Activated CD8-positive, alpha-beta memory T cell treated with anti-CD3 and anti-CD28 coated beads for 1 hour (primary cell): ENCODE measurements at regions not wholly inside any gene's neighbourhood (a gene's known extent, or its start where the extent isn't known, plus 50 kb on each side); places are given as distances from the start of the nearest gene placed in this dataset.

Experiments used
- DNase-seq, 2 donors: peaks; one replicate each; pipeline ENCODE4 v3.0.0-alpha.2; 2020; ENCODE audit warnings: low read depth in 1 of 2; ENCODE audit errors: extremely low read depth in 1 of 2

DNA sequence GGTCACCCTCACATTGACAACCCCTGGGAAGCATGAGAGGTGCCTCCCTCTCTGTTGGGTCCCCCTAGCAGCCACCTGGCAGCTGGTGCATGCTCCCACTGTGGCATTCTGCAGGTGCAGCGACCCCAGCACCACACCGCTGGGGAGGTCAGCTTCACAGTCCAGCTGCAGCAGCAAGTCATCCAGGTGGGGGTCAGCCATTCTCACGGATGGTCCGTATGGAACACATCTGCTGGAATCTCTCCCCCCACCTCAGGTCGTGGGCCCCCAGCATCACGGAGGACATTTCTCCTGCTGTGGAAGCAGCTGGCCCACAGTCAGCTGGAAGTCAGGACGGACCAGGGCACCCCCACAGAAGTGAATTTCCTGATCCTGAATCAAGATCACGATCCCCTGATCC lies 201.3 kb downstream of the COG6 start:
- DNase-seq, result no peak

- no peak for DNase-seq
Measured at GRCh38 chr13:39858794-39859193, 203.3 kb downstream of the COG6 start.

GRCh38 chr13:39859898-39860297 lies 204.4 kb downstream of the COG6 start:
- no peak for DNase-seq

- DNase-seq, result no peak
Measured at GRCh38 chr13:39862900-39863299, 207.4 kb downstream of the COG6 start.

DNA sequence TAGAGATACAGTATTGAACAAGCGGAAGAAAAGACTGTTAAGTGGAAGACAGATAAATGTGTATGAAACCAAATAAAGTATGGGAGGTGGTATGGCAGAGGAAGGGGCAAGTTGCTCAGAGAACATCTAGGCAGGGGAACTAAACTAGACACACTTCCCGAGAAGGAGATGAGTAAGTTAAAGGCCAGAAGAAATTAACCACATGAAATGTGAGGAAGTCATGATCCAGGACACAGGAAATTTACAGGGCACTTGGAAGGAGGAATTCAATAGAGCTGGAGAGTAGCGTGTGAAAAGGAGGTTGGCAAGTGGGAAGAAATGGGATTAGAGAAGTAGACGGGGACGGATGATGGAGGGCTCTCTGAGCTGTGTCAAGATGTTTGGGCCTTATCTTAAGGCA lies 208.8 kb downstream of the COG6 start:
- DNase-seq, result no peak

- DNase-seq, result no peak
Measured at GRCh38 chr13:39866722-39867121, 211.3 kb downstream of the COG6 start.

- DNase-seq, result no peak
Measured at GRCh38 chr13:39867807-39868206, 212.3 kb downstream of the COG6 start.

DNA sequence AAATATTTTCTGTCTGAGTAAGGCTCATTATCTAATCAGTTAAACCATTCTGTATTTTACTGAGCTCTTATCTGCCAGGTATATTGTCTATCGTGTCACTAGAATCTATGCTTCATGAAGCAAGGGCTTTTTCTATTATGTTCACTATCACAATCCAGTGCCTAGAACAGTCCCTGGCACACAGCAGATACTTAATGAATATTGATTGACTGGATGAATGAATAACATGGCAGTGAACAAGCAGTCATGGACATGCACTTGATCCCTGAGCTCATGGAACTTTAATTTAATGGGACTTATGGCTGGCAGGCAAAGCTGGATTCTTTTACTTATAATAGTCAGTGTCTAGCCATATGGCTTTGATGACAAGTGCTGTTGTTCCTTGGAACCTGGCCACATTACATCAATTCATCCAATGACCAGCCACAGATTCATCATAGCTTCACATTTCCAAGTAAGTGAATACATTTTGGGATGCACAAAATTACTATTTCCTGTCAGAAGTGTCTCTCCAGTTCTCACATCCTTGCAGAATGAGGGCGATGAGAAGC lies 214.8 kb downstream of the COG6 start:
- DNase-seq, result no peak

DNA sequence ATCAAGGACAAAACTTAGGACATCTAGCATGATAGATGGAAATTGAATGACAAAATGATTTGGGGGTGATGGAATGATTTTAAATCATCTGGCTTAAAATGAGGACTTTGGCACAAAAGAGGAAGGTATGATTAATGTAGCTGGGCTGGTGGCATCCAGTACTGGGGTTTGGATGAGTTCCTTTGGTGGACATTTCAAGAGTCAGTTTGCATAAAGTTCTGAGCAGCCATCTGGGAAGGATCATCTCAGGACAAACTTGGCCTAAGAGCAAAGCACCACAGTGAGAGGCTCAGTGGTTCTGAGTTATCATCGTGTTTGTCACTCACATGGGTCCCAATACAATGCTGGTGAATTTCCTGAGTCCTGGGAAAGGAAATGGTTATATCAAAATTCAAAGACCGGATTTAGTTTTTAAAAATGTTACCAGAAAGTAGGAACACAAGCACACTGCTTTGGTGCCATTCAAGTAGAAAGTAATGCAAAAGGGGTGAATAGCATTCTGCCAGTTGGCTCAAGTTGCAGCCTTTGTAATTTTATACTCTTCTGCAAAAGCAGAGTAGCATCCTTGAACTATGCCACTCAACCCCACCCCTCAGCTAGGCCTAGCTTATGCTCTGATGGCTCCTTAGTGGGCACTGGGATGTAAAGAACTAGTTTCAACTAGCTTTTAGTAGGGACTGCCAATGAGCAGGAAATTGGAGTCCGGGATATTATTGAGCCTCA lies 219.0 kb downstream of the COG6 start:
- no peak for DNase-seq

GRCh38 chr13:39875111-39875987 lies 219.9 kb downstream of the COG6 start:
- no peak for DNase-seq

- no peak for DNase-seq
Measured at GRCh38 chr13:39876258-39876657, 220.8 kb downstream of the COG6 start.

DNA sequence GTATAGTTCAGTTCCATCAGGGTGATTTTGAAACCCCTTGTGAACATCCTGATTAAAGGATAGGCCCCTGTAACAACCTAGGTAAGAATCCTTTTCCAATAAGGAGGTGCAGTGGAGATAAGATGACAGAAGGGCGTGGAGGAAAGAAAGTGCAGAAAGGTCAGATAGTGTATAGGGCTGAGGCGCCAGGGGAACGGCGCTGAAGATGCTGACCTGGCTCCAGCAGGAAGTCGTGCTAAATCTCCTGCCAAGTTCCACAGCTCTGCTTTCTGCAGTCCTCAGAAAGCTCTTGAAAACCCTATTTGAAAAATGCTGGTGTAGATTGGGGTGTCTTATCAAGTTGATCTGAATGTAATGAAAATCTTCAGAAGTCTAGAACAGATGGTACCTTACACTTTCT lies 221.7 kb downstream of the COG6 start:
- DNase-seq, result no peak

- DNase-seq, result no peak
Measured at GRCh38 chr13:39879286-39880035, 224.0 kb downstream of the COG6 start.

DNA sequence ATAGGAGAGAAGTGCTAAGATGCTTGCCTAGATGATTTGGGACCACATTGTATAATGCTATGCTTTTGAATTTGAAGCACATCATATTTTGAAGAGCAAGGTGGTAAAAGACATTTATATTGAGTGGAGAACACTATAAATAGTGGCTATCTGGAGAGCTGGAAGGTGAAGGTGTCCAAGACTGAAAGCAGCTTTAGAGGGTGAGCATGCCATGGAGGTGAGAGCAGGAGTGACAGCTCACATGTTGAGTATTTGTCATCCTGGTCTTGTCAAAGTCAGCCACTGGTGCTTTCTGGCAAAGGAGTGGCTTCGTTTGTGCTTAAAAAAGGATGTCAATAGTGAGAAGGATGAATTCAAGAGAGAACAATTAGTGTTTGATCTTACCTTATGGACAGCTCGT lies 225.9 kb downstream of the COG6 start:
- DNase-seq, result no peak

- no peak for DNase-seq
Measured at GRCh38 chr13:39881887-39882286, 226.4 kb downstream of the COG6 start.

DNA sequence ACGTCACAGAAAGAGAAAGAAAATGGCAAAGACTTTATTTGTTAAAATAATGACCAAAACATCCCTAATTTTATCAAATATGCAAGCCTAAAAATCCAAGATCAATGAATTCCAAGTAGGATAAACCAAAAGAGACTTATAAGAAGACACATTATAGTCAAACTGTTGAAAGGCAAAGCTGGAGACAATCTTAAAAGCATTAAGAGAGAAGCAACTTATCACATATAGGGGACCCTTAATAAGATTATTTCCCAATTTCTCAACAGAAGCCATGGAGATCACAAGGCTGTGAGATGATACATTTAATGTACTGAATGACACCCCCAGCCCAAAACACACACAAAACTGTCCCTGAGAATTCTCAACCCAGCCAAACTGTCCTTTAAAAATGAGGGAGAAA lies 228.7 kb downstream of the COG6 start:
- DNase-seq, result no peak

DNA sequence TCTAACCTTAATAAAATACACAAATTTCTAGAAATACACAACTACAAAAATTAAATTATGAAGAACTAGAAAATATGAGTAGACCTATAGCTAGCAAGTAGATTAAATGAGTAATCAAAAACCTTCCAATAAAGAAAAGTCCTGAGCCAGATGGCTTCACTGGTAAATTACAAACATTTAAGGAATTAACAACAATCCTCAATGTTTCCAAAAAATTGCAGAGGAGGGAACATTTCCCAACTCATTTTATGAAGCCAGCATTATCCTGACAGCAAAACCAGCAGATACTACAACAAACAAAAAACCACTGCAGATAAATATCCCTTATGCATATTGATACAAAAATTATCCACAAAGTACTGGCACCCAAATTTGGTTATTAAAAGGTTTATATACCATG lies 230.9 kb downstream of the COG6 start:
- no peak for DNase-seq

- no peak for DNase-seq
Measured at GRCh38 chr13:39887387-39887786, 231.9 kb downstream of the COG6 start.

DNA sequence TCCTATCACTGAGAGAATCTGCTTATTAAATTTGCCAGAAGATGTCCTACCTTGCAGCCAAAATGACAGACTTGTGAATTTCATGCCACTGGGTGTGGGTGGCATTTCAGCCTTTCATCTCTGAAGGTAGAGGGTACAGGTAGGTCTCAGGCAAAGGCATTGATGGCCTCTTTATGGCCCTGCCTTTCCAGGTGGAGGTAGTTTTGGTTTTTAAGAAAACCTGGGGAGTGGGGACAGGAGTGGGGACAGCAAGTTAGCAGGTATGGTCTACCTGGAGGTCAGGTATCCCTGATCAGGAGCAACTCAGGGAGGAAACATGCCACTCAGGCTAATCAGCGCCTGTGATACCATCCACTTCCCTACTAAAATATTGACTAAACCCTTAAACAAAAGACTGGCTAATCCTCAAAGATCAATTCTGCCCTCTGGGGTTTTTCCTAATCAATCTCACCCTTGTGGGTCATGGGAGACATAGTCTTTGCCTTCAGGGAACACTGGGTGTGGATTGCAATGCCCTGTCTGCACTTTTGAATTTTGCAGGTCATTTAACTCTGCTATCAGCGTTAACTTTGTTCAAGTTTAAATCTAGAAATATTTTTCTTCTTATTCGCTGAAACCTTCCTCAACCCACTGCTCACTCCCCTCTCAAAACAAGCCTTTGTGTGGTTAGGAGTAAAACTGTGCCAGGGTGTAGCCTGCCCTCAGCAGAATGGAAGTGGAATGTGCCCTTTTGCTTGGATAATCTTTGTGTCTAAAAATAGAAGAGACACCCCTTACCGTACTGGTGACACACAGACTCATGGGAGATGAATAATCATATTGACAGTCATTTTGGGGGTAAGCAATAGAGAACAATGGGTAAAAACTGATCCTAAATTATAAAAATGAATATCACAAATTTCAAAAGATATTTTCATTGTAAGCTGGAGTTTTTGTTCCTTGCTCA lies 233.7 kb downstream of the COG6 start:
- DNase-seq, result no peak

DNA sequence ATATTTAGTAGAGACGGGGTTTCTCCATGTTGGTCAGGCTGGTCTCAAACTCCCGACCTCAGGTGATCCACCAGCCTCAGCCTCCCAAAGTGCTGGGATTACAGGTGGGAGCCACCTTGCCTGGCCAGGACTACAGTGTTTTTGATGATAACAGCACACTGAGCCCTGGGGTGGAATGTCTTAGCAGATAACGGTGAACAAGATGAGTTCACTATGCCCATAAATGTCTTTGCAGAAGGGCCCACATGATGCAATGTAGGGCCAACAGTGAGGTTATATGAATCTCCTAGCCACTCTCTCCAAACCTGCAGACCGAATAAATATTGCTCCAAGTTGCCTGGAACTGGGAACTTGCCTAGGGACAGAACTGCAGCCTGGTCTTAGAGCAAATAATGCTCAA lies 235.1 kb downstream of the COG6 start:
- no peak for DNase-seq
